Sigmoid colon (tissue), 3 donors: ENCODE measurements at regions not wholly inside any gene's neighbourhood (a gene's known extent, or its start where the extent isn't known, plus 50 kb on each side); places are given as distances from the start of the nearest gene placed in this dataset.

Source experiments
- CTCF ChIP-seq, 4 experiments: fragments of 450-650 bp in 3 of 4; fragments of 200-600 bp in 1 of 4; IDR thresholded peaks; one replicate each; pipeline ENCODE4 v1.5.1; 2016 to 2019; ENCODE audit warnings: antibody characterized with exemption in 4 of 4, mild to moderate bottlenecking in 3 of 4, moderate library complexity in 2 of 4
- POLR2A ChIP-seq, 2 donors: fragments of 450-650 bp; IDR thresholded peaks; one replicate each; pipeline ENCODE4 v1.6.1; 2016; ENCODE audit warnings: antibody characterized with exemption in 2 of 2, mild to moderate bottlenecking in 2 of 2, moderate library complexity in 2 of 2

DNA sequence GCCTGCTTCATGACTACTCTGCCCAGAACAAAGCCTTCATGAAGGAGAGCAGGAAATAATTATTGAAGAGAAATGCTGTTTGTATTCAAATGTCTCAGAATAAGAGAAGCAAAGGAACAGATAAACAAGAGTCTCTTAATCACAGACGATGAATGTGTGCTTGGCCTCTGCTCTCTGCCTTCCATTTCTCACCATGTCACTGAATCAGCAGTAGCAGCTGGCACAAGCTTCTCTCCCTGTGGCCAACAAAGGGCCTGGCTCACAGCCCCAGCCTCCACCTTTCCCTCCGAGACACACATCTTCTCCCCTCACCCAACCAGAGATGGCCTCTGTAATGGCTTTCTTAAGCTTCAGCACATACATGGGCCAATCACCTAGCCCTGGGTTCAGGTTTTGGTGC, 128.1 kb upstream of the SLIT3 start:
- TF ChIP-seq CTCF (IDR thresholded peaks at IDR 0.05) (no peak), POLR2A (IDR thresholded peaks at IDR 0.05) (no peak)
